ENCODE measurements at regions not wholly inside any gene's neighbourhood (a gene's known extent, or its start where the extent isn't known, plus 50 kb on each side); places are given as distances from the start of the nearest gene placed in this dataset.
"Not testable (repeated sequence)": the region's sequence is repeated elsewhere in the genome, so short reads cannot be mapped to it uniquely, and the experiment has no call there.

GRCh38 chr1:234821840-234822239 lies 211.9 kb upstream of the IRF2BP2 start:
- no peak for DNase-seq (ENCODE audit: low read depth in 2 of 2)

GRCh38 chr1:234820597-234820996 lies 210.6 kb upstream of the IRF2BP2 start:
- DNase-seq (ENCODE audit: low read depth in 2 of 2), result no peak

GRCh38 chr1:234819845-234820244 lies 209.9 kb upstream of the IRF2BP2 start:
- not testable (repeated sequence) for DNase-seq (ENCODE audit: low read depth in 2 of 2)

- not testable (repeated sequence) for DNase-seq (ENCODE audit: low read depth in 2 of 2)
Observed at GRCh38 chr1:234818040-234818387, 208.0 kb upstream of the IRF2BP2 start.

- DNase-seq (ENCODE audit: low read depth in 2 of 2), result not testable (repeated sequence)
Observed at GRCh38 chr1:234817313-234818039, 207.5 kb upstream of the IRF2BP2 start.

- DNase-seq (ENCODE audit: low read depth in 2 of 2), result not testable (repeated sequence)
Observed at GRCh38 chr1:234816864-234817263, 206.9 kb upstream of the IRF2BP2 start.

- DNase-seq (ENCODE audit: low read depth in 2 of 2), result not testable (repeated sequence)
Observed at GRCh38 chr1:234816186-234816851, 206.3 kb upstream of the IRF2BP2 start.

- not testable (repeated sequence) for DNase-seq (ENCODE audit: low read depth in 2 of 2)
Observed at GRCh38 chr1:234815295-234815815, 205.4 kb upstream of the IRF2BP2 start.

- DNase-seq (ENCODE audit: low read depth in 2 of 2), result not testable (repeated sequence)
Observed at GRCh38 chr1:234814235-234814634, 204.3 kb upstream of the IRF2BP2 start.

- not testable (repeated sequence) for DNase-seq (ENCODE audit: low read depth in 2 of 2)
Observed at GRCh38 chr1:234811824-234812223, 201.8 kb upstream of the IRF2BP2 start.

- not testable (repeated sequence) for DNase-seq (ENCODE audit: low read depth in 2 of 2)
Observed at GRCh38 chr1:234810726-234811125, 200.7 kb upstream of the IRF2BP2 start.

- DNase-seq (ENCODE audit: low read depth in 2 of 2), result not testable (repeated sequence)
Observed at GRCh38 chr1:234809854-234810245, 199.9 kb upstream of the IRF2BP2 start.

- not testable (repeated sequence) for DNase-seq (ENCODE audit: low read depth in 2 of 2)
Observed at GRCh38 chr1:234808943-234809853, 199.2 kb upstream of the IRF2BP2 start.

- DNase-seq (ENCODE audit: low read depth in 2 of 2), result not testable (repeated sequence)
Observed at GRCh38 chr1:234808459-234808858, 198.5 kb upstream of the IRF2BP2 start.

GRCh38 chr1:234807705-234808104 lies 197.7 kb upstream of the IRF2BP2 start:
- DNase-seq (ENCODE audit: low read depth in 2 of 2), result not testable (repeated sequence)

GRCh38 chr1:234802586-234802985 lies 192.6 kb upstream of the IRF2BP2 start:
- not testable (repeated sequence) for DNase-seq (ENCODE audit: low read depth in 2 of 2)

- not testable (repeated sequence) for DNase-seq (ENCODE audit: low read depth in 2 of 2)
Observed at GRCh38 chr1:234801636-234802035, 191.7 kb upstream of the IRF2BP2 start.

GRCh38 chr1:234801147-234801546 lies 191.2 kb upstream of the IRF2BP2 start:
- not testable (repeated sequence) for DNase-seq (ENCODE audit: low read depth in 2 of 2)

- not testable (repeated sequence) for DNase-seq (ENCODE audit: low read depth in 2 of 2)
Observed at GRCh38 chr1:234800563-234800962, 190.6 kb upstream of the IRF2BP2 start.

GRCh38 chr1:234799021-234799689 lies 189.2 kb upstream of the IRF2BP2 start:
- not testable (repeated sequence) for DNase-seq (ENCODE audit: low read depth in 2 of 2)

- not testable (repeated sequence) for DNase-seq (ENCODE audit: low read depth in 2 of 2)
Observed at GRCh38 chr1:234797216-234797615, 187.2 kb upstream of the IRF2BP2 start.

Data from activated CD8-positive, alpha-beta memory T cell treated with anti-CD3 and anti-CD28 coated beads for 4 hours (primary cell).